ENCODE measurements at regions not wholly inside any gene's neighbourhood (a gene's known extent, or its start where the extent isn't known, plus 50 kb on each side); places are given as distances from the start of the nearest gene placed in this dataset.

GRCh38 chr7:119660080-119660479 is 612.9 kb upstream of the KCND2 start:
- no peak for FAIRE-seq
- TF ChIP-seq TAF1 (IDR thresholded peaks at IDR 0.05; ENCODE audit: low read depth, low read length) (no peak), POU2F2 (IDR thresholded peaks at IDR 0.05; ENCODE audit: low read depth, low read length) (no peak), POLR2A (IDR thresholded peaks at IDR 0.05; ENCODE audit: low read depth, low read length) (no peak), SPI1 (IDR thresholded peaks at IDR 0.05; ENCODE audit: low read depth, low read length) (no peak), POLR2AphosphoS5 (IDR thresholded peaks at IDR 0.05; ENCODE audit: low read depth, low read length) (no peak), PAX5 (IDR thresholded peaks at IDR 0.05; ENCODE audit: insufficient read depth, low read length, severe bottlenecking) (no peak)
- DNase-seq (ENCODE audit: insufficient read length, low spot score), result no peak

DNA sequence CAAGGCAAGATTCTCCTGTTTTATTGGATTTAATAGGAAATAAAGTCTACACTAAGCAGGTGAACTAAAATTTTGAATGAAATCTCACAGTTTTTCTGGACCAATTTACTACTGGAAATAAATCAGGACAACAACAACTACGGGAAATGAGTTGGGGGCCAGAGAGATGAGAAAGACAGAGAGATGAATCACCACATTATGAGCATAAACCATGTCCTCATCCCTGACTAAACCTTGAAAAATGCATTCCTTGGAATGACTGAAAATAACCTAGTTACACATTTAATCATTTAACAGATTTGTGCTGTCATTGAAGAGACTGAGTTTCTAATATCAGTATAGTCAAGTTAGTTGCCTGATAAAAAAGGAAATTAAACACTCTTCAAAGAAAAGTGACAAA is 608.4 kb upstream of the KCND2 start:
- no peak for FAIRE-seq
- no peak for TF ChIP-seq POLR2AphosphoS5 (IDR thresholded peaks at IDR 0.05; ENCODE audit: low read depth, low read length)
- DNase-seq (ENCODE audit: insufficient read length, low spot score), result no peak

- TF ChIP-seq POLR2A (IDR thresholded peaks at IDR 0.05; ENCODE audit: low read depth, low read length) (no peak), TAF1 (IDR thresholded peaks at IDR 0.05; ENCODE audit: low read depth, low read length) (no peak), POLR2AphosphoS5 (IDR thresholded peaks at IDR 0.05; ENCODE audit: low read depth, low read length) (no peak), POU2F2 (IDR thresholded peaks at IDR 0.05; ENCODE audit: low read depth, low read length) (no peak), PAX5 (IDR thresholded peaks at IDR 0.05; ENCODE audit: insufficient read depth, low read length, severe bottlenecking) (no peak), SPI1 (IDR thresholded peaks at IDR 0.05; ENCODE audit: low read depth, low read length) (no peak)
- DNase-seq (ENCODE audit: insufficient read length, low spot score) (no peak), FAIRE-seq (no peak)
Observed at GRCh38 chr7:119665796-119666195, 607.2 kb upstream of the KCND2 start.

- DNase-seq (ENCODE audit: insufficient read length, low spot score) (no peak), FAIRE-seq (no peak)
- TF ChIP-seq POLR2A (IDR thresholded peaks at IDR 0.05; ENCODE audit: low read depth, low read length), result no peak
Observed at GRCh38 chr7:119681336-119681735, 591.6 kb upstream of the KCND2 start.

DNA sequence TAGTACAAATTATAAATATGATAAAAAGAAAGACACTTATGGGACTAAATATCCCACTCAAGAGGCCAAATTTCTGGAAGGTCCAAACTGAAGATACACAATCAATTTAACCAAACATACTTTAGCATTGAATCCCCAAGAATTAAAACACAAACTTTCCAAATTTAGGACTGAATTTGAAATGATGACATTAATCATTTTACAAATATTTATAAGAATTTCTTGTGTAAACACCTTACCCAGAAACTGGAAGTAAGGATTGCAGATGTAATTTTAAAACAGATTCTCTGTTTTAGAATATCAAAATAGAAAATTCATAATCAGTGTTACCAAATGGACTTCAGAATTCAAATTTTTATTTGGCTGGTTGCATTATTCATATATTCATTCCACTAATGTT is 588.2 kb upstream of the KCND2 start:
- FAIRE-seq (no peak), DNase-seq (ENCODE audit: insufficient read length, low spot score) (no peak)
- TF ChIP-seq SPI1 (IDR thresholded peaks at IDR 0.05; ENCODE audit: low read depth, low read length) (no peak), POLR2A (IDR thresholded peaks at IDR 0.05; ENCODE audit: low read depth, low read length) (no peak), POU2F2 (IDR thresholded peaks at IDR 0.05; ENCODE audit: low read depth, low read length) (no peak), POLR2AphosphoS5 (IDR thresholded peaks at IDR 0.05; ENCODE audit: low read depth, low read length) (no peak), TAF1 (IDR thresholded peaks at IDR 0.05; ENCODE audit: low read depth, low read length) (no peak), PAX5 (IDR thresholded peaks at IDR 0.05; ENCODE audit: insufficient read depth, low read length, severe bottlenecking) (no peak)

DNA sequence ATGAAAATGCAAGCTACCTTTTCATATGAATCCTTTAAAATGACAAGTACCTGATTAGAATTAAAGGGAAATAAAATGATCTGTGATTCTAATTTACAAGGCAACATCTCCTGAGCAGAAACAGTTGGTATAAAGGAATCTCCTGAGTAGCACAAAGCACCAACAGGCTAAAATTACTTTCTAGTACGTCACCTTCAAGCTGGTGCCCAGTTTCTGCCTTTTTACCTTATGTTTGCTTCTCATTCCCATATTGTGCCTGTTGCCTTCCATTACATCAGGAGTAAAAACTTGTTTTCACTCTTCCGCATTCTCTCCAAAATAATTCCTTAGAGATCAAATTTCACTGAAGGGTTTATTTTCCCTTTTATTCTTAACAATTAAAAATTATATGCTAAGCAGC is 587.1 kb upstream of the KCND2 start:
- TF ChIP-seq POLR2AphosphoS5 (IDR thresholded peaks at IDR 0.05; ENCODE audit: low read depth, low read length), result no peak
- TF ChIP-seq POU2F2 (IDR thresholded peaks at IDR 0.05; ENCODE audit: low read depth, low read length), result no peak
- TF ChIP-seq POLR2A (IDR thresholded peaks at IDR 0.05; ENCODE audit: low read depth, low read length), result no peak
- TF ChIP-seq PAX5 (IDR thresholded peaks at IDR 0.05; ENCODE audit: insufficient read depth, low read length, severe bottlenecking), result no peak
- TF ChIP-seq SPI1 (IDR thresholded peaks at IDR 0.05; ENCODE audit: low read depth, low read length), result no peak
- no peak for TF ChIP-seq TAF1 (IDR thresholded peaks at IDR 0.05; ENCODE audit: low read depth, low read length)
- FAIRE-seq (no peak), DNase-seq (ENCODE audit: insufficient read length, low spot score) (no peak)

DNA sequence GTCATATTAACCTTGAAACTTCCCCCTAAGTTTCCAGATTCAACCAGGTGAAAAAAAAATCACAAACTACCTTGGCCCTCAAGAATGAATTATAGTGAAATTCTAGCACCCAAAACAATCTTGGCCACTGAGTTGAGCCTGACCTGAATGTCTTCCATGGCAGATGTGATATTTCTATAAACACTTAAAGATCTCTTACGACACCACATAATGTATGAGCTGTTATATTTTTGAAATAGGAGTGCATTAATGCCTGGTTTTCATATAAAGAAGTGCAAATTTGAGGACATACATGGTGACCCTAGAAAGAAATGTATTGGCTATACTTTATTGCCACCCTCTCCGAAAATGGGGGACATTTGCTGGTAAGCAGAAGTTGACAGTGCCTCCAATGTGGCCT is 584.1 kb upstream of the KCND2 start:
- no peak for FAIRE-seq
- no peak for TF ChIP-seq PAX5 (IDR thresholded peaks at IDR 0.05; ENCODE audit: insufficient read depth, low read length, severe bottlenecking)
- TF ChIP-seq POU2F2 (IDR thresholded peaks at IDR 0.05; ENCODE audit: low read depth, low read length), result no peak
- TF ChIP-seq POLR2AphosphoS5 (IDR thresholded peaks at IDR 0.05; ENCODE audit: low read depth, low read length), result no peak
- no peak for TF ChIP-seq SPI1 (IDR thresholded peaks at IDR 0.05; ENCODE audit: low read depth, low read length)
- no peak for TF ChIP-seq POLR2A (IDR thresholded peaks at IDR 0.05; ENCODE audit: low read depth, low read length)
- TF ChIP-seq TAF1 (IDR thresholded peaks at IDR 0.05; ENCODE audit: low read depth, low read length), result no peak

GRCh38 chr7:119692541-119692940 is 580.4 kb upstream of the KCND2 start:
- DNase-seq (ENCODE audit: insufficient read length, low spot score) (no peak), FAIRE-seq (no peak)
- TF ChIP-seq TAF1 (IDR thresholded peaks at IDR 0.05; ENCODE audit: low read depth, low read length) (no peak), POU2F2 (IDR thresholded peaks at IDR 0.05; ENCODE audit: low read depth, low read length) (no peak), PAX5 (IDR thresholded peaks at IDR 0.05; ENCODE audit: insufficient read depth, low read length, severe bottlenecking) (no peak), SPI1 (IDR thresholded peaks at IDR 0.05; ENCODE audit: low read depth, low read length) (no peak), POLR2AphosphoS5 (IDR thresholded peaks at IDR 0.05; ENCODE audit: low read depth, low read length) (no peak), POLR2A (IDR thresholded peaks at IDR 0.05; ENCODE audit: low read depth, low read length) (no peak)

More for the DNA sequence above, 584.1 kb upstream of the KCND2 start:
- no peak for DNase-seq (ENCODE audit: insufficient read length, low spot score)

DNA sequence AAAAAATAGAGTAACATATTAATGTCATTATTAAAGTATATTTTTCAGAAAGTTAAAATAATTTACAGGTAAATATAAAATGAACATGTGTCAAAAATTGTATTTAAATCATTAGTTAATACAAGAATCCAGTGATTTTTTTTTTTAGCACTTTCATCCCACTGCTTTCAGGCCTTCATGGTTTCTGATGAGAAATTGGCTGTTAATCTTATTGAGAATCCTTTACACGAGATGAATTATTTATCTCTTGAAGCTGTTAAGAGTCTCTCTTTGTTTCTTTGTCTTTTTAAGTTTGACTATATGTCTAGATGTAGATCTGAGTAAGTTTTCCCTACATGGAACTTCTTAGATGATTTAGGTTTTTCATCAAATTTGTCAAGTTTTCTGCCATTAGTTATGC is 578.5 kb upstream of the KCND2 start:
- DNase-seq (ENCODE audit: insufficient read length, low spot score) (no peak), FAIRE-seq (no peak)
- TF ChIP-seq TAF1 (IDR thresholded peaks at IDR 0.05; ENCODE audit: low read depth, low read length) (no peak), PAX5 (IDR thresholded peaks at IDR 0.05; ENCODE audit: insufficient read depth, low read length, severe bottlenecking) (no peak), POU2F2 (IDR thresholded peaks at IDR 0.05; ENCODE audit: low read depth, low read length) (no peak), POLR2A (IDR thresholded peaks at IDR 0.05; ENCODE audit: low read depth, low read length) (no peak), SPI1 (IDR thresholded peaks at IDR 0.05; ENCODE audit: low read depth, low read length) (no peak), POLR2AphosphoS5 (IDR thresholded peaks at IDR 0.05; ENCODE audit: low read depth, low read length) (no peak)

GRCh38 chr7:119696336-119696735 is 576.6 kb upstream of the KCND2 start:
- TF ChIP-seq PAX5 (IDR thresholded peaks at IDR 0.05; ENCODE audit: insufficient read depth, low read length, severe bottlenecking) (no peak), POU2F2 (IDR thresholded peaks at IDR 0.05; ENCODE audit: low read depth, low read length) (no peak), TAF1 (IDR thresholded peaks at IDR 0.05; ENCODE audit: low read depth, low read length) (no peak), SPI1 (IDR thresholded peaks at IDR 0.05; ENCODE audit: low read depth, low read length) (no peak), POLR2AphosphoS5 (IDR thresholded peaks at IDR 0.05; ENCODE audit: low read depth, low read length) (no peak), POLR2A (IDR thresholded peaks at IDR 0.05; ENCODE audit: low read depth, low read length) (no peak)
- no peak for FAIRE-seq
- no peak for DNase-seq (ENCODE audit: insufficient read length, low spot score)
